DMS 273 (cell line): ENCODE measurements at regions not wholly inside any gene's neighbourhood (a gene's known extent, or its start where the extent isn't known, plus 50 kb on each side); places are given as distances from the start of the nearest gene placed in this dataset.

Source experiments
- DNase-seq: peaks from one replicate; lab custom pipeline; 2025; ENCODE audit not compliant: unreplicated experiment; lab: John Stamatoyannopoulos, UW

DNA sequence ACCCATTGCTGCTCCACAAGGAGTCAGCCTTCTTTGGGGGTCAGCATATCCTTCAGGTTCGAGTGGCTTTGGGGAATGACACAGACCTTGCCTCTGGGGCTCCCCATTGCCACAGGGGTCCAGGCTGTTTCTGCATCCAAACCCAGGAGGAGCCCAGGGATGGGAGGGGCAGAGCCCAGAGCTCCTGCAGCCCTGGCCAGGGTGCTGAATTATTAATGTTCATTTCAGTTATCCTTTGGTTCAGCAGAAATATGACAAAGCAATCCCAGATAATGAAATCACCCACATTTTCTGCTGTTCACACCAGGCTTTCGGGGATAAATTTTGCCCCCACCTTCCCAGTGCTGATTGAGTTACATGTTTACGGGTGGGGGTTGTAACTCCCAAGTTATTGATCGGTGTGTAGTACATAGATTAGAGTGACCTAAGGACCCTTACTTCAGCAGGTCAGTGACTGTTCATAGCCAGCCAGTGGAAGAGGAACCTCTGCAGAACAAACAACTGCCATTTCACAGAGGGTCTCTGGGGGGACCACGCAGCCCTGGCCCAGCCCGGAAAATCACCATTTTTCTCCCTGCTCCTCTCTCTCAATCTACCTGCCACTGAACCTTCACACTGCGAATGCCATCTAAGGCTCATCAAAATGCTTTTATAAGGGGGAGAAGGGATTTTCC is 240.3 kb upstream of the N4BP1 start:
- no peak for DNase-seq

DNA sequence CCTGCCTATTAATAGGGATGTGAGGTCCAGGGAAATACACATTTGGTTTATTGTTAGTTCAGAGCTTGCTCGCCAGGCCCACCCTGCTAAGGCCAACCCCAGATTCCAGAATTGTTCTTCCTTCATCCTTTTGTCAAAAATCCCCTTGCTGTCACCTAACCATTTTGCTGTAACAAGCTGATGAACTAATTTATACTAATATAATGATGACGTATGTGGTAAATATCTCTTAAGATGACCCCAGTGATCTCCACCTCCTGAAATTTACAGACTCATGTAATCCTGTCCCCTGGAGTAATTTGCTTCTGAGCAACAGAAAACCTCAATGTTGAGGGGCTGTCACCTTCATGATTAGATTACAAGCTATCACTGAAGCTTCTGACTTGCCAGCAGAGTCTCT is 236.3 kb upstream of the N4BP1 start:
- DNase-seq = no peak

DNA sequence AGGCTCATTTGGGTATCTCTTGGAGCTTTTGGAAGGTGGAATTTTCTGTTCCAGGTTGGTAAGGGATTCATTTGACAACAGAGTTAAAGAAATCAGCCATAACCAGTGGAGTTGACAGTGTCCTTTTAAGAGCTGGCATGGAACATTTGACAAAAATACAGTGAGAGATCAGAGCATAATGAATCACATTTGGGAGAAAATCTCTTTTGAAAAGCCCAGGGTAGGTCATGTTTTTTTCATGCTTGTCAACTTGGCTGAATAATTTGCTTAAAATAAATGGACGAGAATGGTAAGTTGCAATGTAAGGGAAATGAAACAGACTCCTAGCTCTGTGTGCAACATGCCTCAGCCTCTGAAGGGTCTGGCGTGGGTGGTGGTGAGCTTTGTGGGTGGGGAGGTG is 235.3 kb upstream of the N4BP1 start:
- DNase-seq = no peak

DNA sequence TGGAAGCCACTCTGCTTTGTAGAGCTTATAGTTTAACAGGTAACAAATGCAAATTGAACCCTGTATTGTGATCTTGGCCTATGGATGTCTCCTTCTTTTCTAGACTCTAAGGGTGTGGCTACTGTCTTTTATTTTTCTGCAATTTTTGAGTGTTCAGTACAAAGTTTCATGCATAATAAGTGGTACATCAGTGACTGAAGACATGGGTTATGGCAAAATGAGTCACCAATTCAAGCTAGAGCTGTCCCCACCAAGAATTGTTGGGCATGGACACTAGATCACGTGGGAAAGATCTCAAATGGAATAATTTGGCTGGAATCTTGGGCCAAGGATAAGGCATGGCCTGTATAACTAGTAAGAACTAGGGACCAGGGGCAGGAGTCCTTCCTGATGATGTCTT is 228.4 kb upstream of the N4BP1 start:
- no peak for DNase-seq

GRCh38 chr16:48836636-48837035 is 226.7 kb upstream of the N4BP1 start:
- no peak for DNase-seq

- no peak for DNase-seq
Measured at GRCh38 chr16:48836067-48836466, 226.1 kb upstream of the N4BP1 start.

DNA sequence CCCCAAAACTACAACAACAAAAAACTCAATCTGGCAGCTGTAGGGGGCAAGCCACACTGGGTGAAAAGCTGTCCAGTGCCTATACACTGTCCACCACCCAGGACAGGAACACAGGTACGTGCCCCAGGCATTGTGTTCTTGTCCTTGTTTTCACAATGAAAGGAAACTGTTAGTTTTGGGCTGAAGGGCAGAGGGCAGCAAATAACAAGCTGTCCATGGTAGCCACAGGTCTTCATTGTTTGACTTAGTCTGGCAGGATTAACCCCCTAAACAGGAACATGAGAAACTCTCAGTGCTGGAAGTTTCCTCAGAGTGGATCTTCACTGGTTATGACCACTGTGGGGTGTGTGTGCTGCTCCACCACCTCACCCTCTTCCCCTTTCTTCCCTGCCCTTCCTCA is 224.6 kb upstream of the N4BP1 start:
- DNase-seq = no peak

DNA sequence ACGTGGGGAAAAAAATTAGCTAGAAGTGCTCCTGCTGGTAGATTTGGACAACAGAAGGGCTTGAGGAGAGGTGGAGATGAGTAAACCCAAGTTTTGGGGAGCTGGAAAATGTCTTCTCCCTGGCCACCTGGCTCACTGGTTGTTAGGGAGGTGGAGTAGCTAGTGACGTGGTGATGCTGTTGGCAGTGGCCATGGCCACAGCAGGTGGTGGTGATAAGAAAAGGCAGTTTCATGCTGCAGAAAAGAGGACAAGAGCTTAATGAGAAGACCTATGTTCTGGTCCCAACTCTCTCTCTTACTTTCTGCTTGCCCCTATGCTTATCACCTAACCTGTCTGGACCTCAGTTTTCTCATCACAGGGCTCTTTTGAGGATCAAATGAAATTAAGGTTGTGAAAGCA is 223.5 kb upstream of the N4BP1 start:
- peak; percentile 47 for DNase-seq

DNA sequence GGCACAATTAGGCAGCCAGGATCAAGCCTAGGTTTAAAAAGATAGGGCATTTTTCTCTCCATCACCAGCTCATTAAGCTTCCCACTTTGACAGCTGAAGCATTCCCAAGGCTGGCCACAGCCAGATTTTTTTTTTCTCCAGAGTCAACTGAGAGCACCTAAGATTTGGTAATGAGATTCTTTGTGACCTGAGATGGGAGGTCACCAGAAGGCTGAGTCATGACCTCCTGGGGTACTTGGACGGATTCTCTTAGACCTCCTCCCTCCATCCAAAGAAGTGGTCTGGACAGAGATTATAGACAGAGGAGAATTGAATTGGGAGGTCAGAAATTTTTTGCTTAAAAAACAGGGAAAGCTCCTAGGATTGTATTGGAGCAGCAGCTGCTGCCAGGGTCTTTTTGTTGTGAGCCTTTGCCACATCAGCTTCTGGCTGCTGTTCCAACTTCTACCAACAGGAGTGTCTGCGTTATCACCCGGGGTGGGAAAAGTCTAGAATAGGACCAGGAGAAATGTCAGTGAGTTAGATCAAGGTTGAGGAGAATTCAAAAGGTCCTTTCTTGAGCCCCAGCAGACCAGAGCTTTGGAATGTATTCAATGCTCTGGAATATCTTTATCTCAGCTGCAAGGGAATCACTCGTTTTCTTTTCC is 221.2 kb upstream of the N4BP1 start:
- DNase-seq = peak; percentile 85

DNA sequence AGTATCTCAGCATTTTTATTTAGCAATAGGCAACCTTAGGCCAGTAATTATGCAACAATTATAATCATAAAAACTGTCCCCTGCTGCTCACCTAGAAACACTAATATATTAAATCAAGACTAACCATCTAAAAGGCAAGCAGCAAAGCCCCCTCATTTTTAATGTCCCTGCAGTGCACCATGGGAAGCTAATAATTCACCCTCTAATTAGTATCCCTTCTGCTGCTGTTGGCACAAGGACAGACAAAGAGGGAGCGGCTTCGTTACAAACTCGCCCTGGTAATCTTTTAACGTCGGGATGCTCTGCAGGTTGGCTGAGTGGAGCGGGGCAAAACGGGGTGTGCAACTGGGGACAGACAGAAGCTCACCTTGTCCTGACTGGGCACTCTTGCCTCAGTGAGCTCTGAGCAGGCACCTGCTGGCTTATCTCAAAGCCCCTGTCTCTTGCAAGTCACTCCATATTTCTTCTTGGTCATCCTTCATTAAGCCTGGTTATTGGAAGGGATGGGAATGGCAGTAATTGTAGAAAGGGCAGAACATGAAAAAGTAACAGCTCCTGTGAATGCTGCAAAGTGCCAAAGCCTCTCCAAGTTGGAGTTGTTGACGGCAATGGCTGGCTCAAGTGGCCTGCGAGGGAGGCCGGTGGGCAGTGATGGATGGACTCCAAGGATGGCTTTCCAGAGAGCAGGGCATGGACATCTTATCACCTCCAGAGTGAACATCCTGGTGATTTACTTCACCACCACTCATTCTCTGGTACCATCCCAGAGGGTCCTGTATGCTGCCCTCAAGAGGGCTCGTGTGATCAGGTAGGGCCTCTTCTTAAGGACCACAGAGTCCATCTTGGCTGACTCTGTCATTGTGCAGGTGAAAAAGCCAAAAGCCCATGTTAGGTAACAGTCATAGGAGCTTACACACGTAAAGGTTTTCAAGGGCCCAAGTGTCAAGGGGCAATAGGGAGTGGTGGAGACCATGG is 219.6 kb upstream of the N4BP1 start:
- DNase-seq = peak; percentile 85

DNA sequence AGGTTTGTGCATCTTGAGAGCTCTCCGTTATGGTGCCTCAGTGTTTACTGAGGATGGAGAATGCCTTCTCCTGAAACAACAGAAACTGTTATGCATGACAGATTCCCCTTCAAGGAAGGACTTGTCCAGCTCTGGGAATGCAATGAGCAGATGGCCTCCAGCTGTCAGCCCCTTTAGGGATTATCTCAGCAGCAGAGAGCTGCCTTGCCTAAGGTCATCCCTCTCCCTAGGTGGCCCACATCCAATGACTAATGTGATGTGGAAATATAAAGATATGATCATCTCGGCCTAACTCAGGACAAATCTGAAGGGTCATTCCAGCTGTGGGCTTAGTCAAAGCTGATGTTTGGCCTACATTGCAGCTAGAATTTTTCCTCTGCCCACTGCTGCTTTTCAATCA is 214.3 kb upstream of the N4BP1 start:
- DNase-seq = peak; percentile 74

- DNase-seq = peak; percentile 80
Measured at GRCh38 chr16:48822431-48822830, 212.5 kb upstream of the N4BP1 start.

DNA sequence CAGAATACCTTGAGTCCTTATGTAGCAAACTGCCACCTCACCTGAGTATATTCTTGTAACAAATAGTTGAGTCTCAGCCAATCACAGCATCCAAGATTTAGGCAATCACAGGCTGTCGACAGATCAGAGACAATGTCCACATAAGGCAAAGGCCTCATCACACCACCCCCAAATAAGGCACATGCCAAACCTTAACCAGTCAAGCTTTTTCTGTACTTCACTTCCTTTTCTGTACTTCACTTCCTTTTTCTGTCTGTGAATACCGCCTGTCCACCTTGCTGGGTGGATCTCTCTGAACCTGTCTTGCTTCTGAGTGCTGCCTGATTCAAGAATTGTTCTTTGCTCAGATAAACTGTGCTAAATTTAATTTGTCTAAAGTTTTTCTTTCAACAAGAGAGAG is 210.4 kb upstream of the N4BP1 start:
- no peak for DNase-seq

GRCh38 chr16:48818257-48818656 is 208.3 kb upstream of the N4BP1 start:
- DNase-seq = peak; percentile 52

DNA sequence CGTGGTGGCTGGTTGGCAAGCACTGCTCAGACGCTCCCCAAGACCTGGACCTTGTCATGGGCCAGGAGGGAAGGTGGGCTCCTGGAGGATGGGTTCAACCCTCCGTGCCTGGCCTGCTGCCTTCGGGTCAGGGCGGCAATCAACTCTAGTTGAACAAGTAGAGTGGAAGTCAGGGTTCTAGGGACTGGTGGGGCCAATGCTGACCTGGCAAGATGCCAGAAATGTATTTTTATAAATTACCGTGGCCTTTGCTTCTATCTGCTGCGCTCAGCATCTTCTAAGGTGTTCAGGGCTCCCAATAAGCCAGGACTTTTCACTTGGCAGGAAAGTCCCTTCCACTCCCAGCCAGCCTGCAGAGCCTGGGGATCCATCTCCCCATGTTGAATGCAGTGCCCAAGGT is 207.1 kb upstream of the N4BP1 start:
- no peak for DNase-seq

DNA sequence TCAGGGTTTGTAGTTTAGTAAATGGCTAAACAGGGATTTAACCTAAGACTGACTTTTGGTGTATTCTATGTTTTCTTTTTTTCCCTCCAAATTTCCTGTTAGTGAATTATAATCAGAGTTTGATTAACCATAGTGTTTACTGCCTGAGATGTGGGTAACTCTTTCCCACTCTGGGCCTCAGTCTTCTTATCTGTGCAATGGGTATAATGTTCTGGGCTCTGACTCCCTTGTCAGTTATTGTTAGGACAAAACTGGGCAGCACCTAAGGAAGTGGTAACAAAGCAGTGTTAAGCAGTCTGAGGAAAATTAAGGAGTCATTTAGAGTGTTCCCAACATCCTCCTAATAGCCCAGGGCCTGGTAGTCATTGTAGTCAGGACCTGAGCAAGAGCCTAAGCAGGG is 206.4 kb upstream of the N4BP1 start:
- no peak for DNase-seq

DNA sequence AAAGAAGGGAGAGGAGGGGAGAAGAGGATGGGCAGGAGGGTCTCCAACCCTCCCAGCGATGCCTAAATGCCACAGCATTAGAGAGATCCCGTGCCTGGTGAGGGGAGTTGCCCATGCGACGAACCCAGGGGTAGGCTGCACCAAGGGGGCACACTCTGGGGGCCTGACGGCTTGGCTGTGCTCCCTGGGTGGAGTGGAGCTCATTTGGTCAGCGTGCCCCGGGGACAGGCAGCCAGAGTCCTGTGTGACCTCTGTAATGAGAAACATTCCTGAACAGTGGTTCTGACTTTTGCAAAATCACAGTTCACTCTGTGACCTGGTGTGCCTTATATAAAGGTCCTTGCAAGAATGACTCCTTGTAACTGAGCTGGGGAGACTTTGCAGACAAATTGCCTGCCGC is 205.0 kb upstream of the N4BP1 start:
- no peak for DNase-seq

- no peak for DNase-seq
Measured at GRCh38 chr16:48813485-48813884, 203.5 kb upstream of the N4BP1 start.

GRCh38 chr16:48812856-48813255 is 202.9 kb upstream of the N4BP1 start:
- DNase-seq = no peak

DNA sequence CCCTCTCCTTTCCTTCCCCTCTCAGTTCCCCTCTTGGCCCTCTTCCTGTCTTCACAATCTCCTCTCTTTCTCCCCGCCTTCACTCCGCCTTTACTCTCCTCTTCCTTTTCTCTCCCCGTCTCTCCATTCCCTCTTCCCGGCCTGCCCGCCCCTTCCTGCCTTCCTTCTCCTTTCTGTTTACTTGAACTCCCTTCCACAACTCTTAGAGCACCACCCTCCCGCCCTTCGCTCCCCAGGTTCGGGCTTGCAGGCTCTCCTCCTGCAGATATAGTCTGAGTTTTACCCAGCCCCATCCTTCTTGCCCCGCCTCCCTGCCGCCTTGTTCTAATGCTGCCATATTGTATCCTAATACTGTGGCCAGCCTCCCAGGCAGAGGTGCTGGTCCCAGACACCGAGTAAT is 201.5 kb upstream of the N4BP1 start:
- no peak for DNase-seq

GRCh38 chr16:48810803-48811453 is 200.9 kb upstream of the N4BP1 start:
- peak; percentile 62 for DNase-seq
